GM19043 (cell line): ENCODE measurements at regions not wholly inside any gene's neighbourhood (a gene's known extent, or its start where the extent isn't known, plus 50 kb on each side); places are given as distances from the start of the nearest gene placed in this dataset.
"Not testable (repeated sequence)": the region's sequence is repeated elsewhere in the genome, so short reads cannot be mapped to it uniquely, and the experiment has no call there.

ENCODE experiments used
- ATAC-seq: cut with Tn5 transposase; IDR thresholded peaks from one replicate; pipeline ENCODE4 v1.9.1; 2021; ENCODE audit warnings: low read depth; ENCODE audit not compliant: unreplicated experiment

GRCh38 chr7:16098058-16098457 lies 323.3 kb downstream of the CRPPA start:
- ATAC-seq = no peak

- ATAC-seq = no peak
Measured at GRCh38 chr7:16095171-16095950, 326.0 kb downstream of the CRPPA start.

GRCh38 chr7:16094651-16095050 lies 326.7 kb downstream of the CRPPA start:
- ATAC-seq = no peak

GRCh38 chr7:16092711-16093110 lies 328.6 kb downstream of the CRPPA start:
- ATAC-seq = no peak

- ATAC-seq = no peak
Measured at GRCh38 chr7:16091701-16092310, 329.5 kb downstream of the CRPPA start.

- no peak for ATAC-seq
Measured at GRCh38 chr7:16089801-16090200, 331.5 kb downstream of the CRPPA start.

- no peak for ATAC-seq
Measured at GRCh38 chr7:16089191-16089590, 332.1 kb downstream of the CRPPA start.

- no peak for ATAC-seq
Measured at GRCh38 chr7:16086743-16087142, 334.6 kb downstream of the CRPPA start.

- ATAC-seq = not testable (repeated sequence)
Measured at GRCh38 chr7:16085780-16086179, 335.6 kb downstream of the CRPPA start.

- ATAC-seq = no peak
Measured at GRCh38 chr7:16084875-16085274, 336.5 kb downstream of the CRPPA start.

- no peak for ATAC-seq
Measured at GRCh38 chr7:16084370-16084769, 337.0 kb downstream of the CRPPA start.

GRCh38 chr7:16083931-16084330 lies 337.4 kb downstream of the CRPPA start:
- ATAC-seq = no peak

- no peak for ATAC-seq
Measured at GRCh38 chr7:16080131-16080530, 341.2 kb downstream of the CRPPA start.

- ATAC-seq = no peak
Measured at GRCh38 chr7:16079723-16080122, 341.6 kb downstream of the CRPPA start.

- peak; percentile 72 for ATAC-seq
Measured at GRCh38 chr7:16078076-16078952, 343.0 kb downstream of the CRPPA start.

- ATAC-seq = peak; percentile 65
Measured at GRCh38 chr7:16071246-16071857, 350.0 kb downstream of the CRPPA start.

- no peak for ATAC-seq
Measured at GRCh38 chr7:16070806-16071205, 350.5 kb downstream of the CRPPA start.

- ATAC-seq = no peak
Measured at GRCh38 chr7:16069998-16070397, 351.3 kb downstream of the CRPPA start.

- no peak for ATAC-seq
Measured at GRCh38 chr7:16068183-16068582, 353.2 kb downstream of the CRPPA start.

GRCh38 chr7:16067711-16068110 lies 353.6 kb downstream of the CRPPA start:
- ATAC-seq = no peak
